OCI-LY3 (cell line): ENCODE measurements at regions not wholly inside any gene's neighbourhood (a gene's known extent, or its start where the extent isn't known, plus 50 kb on each side); places are given as distances from the start of the nearest gene placed in this dataset.

Experiments
- H2AFZ ChIP-seq: fragments of 200-600, 300-600 bp; shearing (Covaris generic); 2 replicates; pipeline ENCODE4 v1.6.0; 2014; ENCODE audit warnings: antibody characterized with exemption, low read depth, low read length
- H3K27ac ChIP-seq: fragments of 200-600, 300-600 bp; sonication (generic); 2 replicates; pipeline ENCODE4 v1.5.1; 2014; ENCODE audit warnings: mild to moderate bottlenecking, low read length, moderate library complexity, mixed read lengths
- H3K27me3 ChIP-seq: fragments of 200-600, 300-600 bp; sonication (generic); 2 replicates; pipeline ENCODE4 v1.6.1; 2014; ENCODE audit warnings: low read depth, low read length, mixed read lengths
- H3K36me3 ChIP-seq: fragments of 200-600, 300-600 bp; sonication (generic); replicated peaks from 2 replicates; pipeline ENCODE3; 2014; ENCODE audit warnings: low read depth, low read length, mixed read lengths
- H3K4me1 ChIP-seq: fragments of 300-600, 200-600 bp; sonication (generic); 2 replicates; pipeline ENCODE4 v1.6.1; 2014; ENCODE audit warnings: low read length, mixed read lengths
- H3K4me2 ChIP-seq: fragments of 200-600, 300-600 bp; sonication (generic); 2 replicates; pipeline ENCODE4 v1.6.1; 2014; ENCODE audit warnings: low read length, mixed read lengths
- H3K4me3 ChIP-seq: fragments of 300-600, 200-600 bp; sonication (generic); 2 replicates; pipeline ENCODE4 v1.5.1; 2014; ENCODE audit warnings: antibody characterized with exemption, mild to moderate bottlenecking, low read length, moderate library complexity
- H3K79me2 ChIP-seq: fragments of 300-600, 200-600 bp; shearing (Covaris generic); 2 replicates; pipeline ENCODE4 v1.6.1; 2014; ENCODE audit warnings: mild to moderate bottlenecking, low read length, mixed read lengths
- H3K9ac ChIP-seq: fragments of 300-600, 200-600 bp; shearing (Covaris generic); 2 replicates; pipeline ENCODE4 v1.6.0; 2014; ENCODE audit warnings: mild to moderate bottlenecking, low read length, moderate library complexity
- H3K9me3 ChIP-seq: fragments of 200-600, 300-600 bp; shearing (Covaris generic); 2 replicates; pipeline ENCODE4 v1.6.1; 2014; ENCODE audit warnings: low read length, mixed read lengths; ENCODE audit not compliant: insufficient read depth
- H4K20me1 ChIP-seq: fragments of 200-600, 300-600 bp; sonication (generic); 2 replicates; pipeline ENCODE4 v1.6.1; 2016; ENCODE audit warnings: low read length, mixed read lengths; ENCODE audit not compliant: insufficient read depth
- EZH2phosphoT487 ChIP-seq: fragments of 200-600 bp; shearing (Covaris generic); IDR thresholded peaks from 2 replicates; pipeline ENCODE4 v1.6.1; 2018; ENCODE audit warnings: antibody characterized with exemption, mixed run types, low read depth
- TF ChIP-seq, protein P1 (sequence below): fragments of 200-600, 300-600 bp; sonication (generic); IDR thresholded peaks from 2 replicates; pipeline ENCODE4 v1.5.1; 2014; ENCODE audit warnings: antibody characterized with exemption, low read length, low read depth

DNA sequence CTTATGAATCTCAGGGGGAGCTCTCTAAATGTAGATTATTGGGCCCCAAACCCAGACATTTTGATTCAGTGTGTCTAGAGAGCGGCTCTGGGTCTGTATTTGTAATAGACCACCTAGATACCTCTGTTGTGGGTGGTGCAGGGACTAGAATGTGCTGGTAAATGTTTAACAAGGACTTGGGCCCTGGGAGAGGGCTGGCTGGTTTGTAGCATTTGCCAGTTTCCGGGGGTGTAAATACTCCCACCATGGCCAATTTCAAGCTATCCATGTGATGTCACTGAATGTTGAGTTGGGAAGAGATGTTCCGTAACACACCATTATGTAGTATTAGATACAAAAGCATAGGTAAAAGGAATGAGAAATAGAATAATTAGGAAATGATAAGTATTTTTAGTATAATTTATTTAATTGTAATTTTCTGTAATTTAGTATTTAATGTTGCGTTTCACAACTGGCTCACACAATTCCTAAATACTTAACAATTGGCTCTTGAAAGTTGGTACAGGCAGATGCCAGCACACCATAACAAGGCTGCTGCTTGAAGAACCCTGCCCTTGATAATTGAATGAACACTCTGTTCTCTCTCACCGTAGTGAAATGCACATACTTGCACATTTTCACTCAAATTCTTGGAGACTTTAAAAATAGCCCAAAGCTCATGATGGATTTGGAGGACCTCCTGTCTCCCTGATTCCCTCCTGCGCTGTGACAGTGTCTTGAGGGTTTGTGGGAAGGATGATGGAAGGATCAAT, 359.2 kb upstream of the PROK2 start:
- no peak for TF ChIP-seq EZH2phosphoT487
- TF ChIP-seq, protein P1, sequence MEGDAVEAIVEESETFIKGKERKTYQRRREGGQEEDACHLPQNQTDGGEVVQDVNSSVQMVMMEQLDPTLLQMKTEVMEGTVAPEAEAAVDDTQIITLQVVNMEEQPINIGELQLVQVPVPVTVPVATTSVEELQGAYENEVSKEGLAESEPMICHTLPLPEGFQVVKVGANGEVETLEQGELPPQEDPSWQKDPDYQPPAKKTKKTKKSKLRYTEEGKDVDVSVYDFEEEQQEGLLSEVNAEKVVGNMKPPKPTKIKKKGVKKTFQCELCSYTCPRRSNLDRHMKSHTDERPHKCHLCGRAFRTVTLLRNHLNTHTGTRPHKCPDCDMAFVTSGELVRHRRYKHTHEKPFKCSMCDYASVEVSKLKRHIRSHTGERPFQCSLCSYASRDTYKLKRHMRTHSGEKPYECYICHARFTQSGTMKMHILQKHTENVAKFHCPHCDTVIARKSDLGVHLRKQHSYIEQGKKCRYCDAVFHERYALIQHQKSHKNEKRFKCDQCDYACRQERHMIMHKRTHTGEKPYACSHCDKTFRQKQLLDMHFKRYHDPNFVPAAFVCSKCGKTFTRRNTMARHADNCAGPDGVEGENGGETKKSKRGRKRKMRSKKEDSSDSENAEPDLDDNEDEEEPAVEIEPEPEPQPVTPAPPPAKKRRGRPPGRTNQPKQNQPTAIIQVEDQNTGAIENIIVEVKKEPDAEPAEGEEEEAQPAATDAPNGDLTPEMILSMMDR: no peak
- Histone ChIP-seq H4K20me1 (peaks cover 11% of the 10 kb centered on the region; the same call in 1 of the 2 replicates), H3K27ac (no peak overlapping the region), H2AFZ (no peak overlapping the region), H3K9me3 (no peaks in the 10 kb centered on the region), H3K4me1 (no peaks in the 10 kb centered on the region), H3K4me3 (no peak overlapping the region), H3K4me2 (no peak overlapping the region), H3K79me2 (no peaks in the 10 kb centered on the region), H3K36me3 (no peaks in the 10 kb centered on the region), H3K27me3 (peaks cover 87% of the 10 kb centered on the region), H3K9ac (no peak overlapping the region)

DNA sequence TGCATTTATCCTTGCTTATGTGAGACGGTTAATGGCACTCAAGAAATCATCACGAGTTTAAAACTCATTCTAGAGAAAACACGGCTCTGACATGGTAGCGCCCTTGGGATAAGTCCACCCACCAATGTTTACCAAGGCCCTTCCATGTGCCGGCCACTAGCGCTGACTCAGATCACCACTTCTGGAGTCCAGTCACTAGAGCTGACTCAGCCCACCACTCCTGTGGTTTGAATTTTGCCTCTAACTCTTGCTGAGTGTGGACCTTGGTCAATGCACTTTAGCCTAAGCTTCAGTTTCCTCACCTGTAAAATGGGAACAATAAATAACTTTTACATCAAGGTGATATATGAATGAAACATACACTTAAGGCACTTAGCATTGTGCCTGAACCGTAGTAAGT, 358.4 kb upstream of the PROK2 start:
- TF ChIP-seq, protein P1: no peak
- TF ChIP-seq EZH2phosphoT487: no peak
- no peak overlapping the region for H3K27ac ChIP-seq
- peaks cover 88% of the 10 kb centered on the region for H3K27me3 ChIP-seq
- no peaks in the 10 kb centered on the region for H3K36me3 ChIP-seq
- H3K4me2 ChIP-seq: no peak overlapping the region
- H3K9me3 ChIP-seq: no peaks in the 10 kb centered on the region
- no peaks in the 10 kb centered on the region for H3K79me2 ChIP-seq
- H3K4me1 ChIP-seq: no peaks in the 10 kb centered on the region; the same call in 1 of the 2 replicates
- no peak overlapping the region for H3K4me3 ChIP-seq
- no peak overlapping the region for H2AFZ ChIP-seq
- peaks cover 11% of the 10 kb centered on the region; the same call in 1 of the 2 replicates for H4K20me1 ChIP-seq
- no peak overlapping the region for H3K9ac ChIP-seq

DNA sequence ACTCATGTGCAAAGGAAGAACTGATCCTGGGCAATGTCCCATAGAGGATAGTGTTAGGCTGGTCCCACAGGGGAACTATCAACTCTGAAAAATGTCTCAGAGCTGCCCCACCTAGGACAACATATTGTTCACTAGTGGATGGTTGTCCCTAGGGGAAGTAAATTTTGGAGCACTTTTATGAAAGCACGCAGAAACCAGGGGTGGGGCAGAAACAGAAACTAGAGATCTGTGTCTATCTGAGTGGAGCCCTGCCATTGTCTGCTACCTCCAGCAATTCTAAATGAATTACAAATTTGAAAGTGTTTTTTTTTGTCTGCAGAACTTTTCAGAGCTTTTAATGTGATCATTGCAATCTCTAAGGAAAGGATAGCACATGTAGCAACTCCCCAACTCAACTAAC, 357.1 kb upstream of the PROK2 start:
- no peaks in the 10 kb centered on the region for H3K9me3 ChIP-seq
- no peak for TF ChIP-seq EZH2phosphoT487
- TF ChIP-seq, protein P1: no peak
- no peak overlapping the region for H3K4me3 ChIP-seq
- no peaks in the 10 kb centered on the region; the same call in 1 of the 2 replicates for H3K4me1 ChIP-seq
- H3K79me2 ChIP-seq: no peaks in the 10 kb centered on the region
- H4K20me1 ChIP-seq: peaks cover 11% of the 10 kb centered on the region; the same call in 1 of the 2 replicates
- H2AFZ ChIP-seq: no peak overlapping the region
- H3K4me2 ChIP-seq: no peak overlapping the region
- peaks cover 94% of the 10 kb centered on the region for H3K27me3 ChIP-seq
- no peak overlapping the region for H3K27ac ChIP-seq
- no peaks in the 10 kb centered on the region for H3K36me3 ChIP-seq
- H3K9ac ChIP-seq: no peak overlapping the region

DNA sequence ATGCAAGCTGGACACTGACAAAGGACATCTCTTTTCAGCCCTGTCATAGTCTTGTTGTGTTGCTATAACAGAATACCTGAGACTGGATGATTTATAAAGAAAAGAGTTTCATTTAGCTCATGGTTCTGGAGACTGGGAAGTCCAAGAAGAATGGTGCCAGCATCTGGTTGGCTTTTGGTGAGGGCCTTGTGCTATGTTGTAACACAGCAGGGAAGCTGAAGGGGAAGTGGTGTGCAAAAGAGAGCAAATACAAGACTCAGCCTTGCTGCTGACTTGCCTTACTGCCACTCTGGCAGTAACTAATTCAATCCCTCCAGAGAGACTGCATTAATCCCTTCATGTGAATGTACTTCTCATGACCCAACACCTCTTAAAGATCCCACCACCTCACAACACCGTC, 356.3 kb upstream of the PROK2 start:
- Histone ChIP-seq H2AFZ (no peak overlapping the region), H3K4me3 (no peak overlapping the region), H3K36me3 (no peaks in the 10 kb centered on the region), H3K27ac (no peak overlapping the region), H3K9ac (no peak overlapping the region), H3K4me2 (no peak overlapping the region), H3K9me3 (no peaks in the 10 kb centered on the region), H3K79me2 (no peaks in the 10 kb centered on the region), H3K4me1 (no peaks in the 10 kb centered on the region; the same call in 1 of the 2 replicates), H4K20me1 (peaks cover 11% of the 10 kb centered on the region; the same call in 1 of the 2 replicates), H3K27me3 (peaks cover 94% of the 10 kb centered on the region)
- TF ChIP-seq EZH2phosphoT487: no peak
- TF ChIP-seq, protein P1: no peak
